HUES64 (cell line): ENCODE measurements at regions not wholly inside any gene's neighbourhood (a gene's known extent, or its start where the extent isn't known, plus 50 kb on each side); places are given as distances from the start of the nearest gene placed in this dataset.

Experiments
- H3K27ac ChIP-seq: 2 replicates; pipeline ENCODE4 v1.7.0; 2013; ENCODE audit warnings: low read depth, low read length, inconsistent platforms
- H3K27me3 ChIP-seq: 2 replicates; pipeline ENCODE4 v1.6.1; 2013; ENCODE audit warnings: mild to moderate bottlenecking, low read length; ENCODE audit not compliant: insufficient read depth
- H3K36me3 ChIP-seq: 2 replicates; pipeline ENCODE4 v1.6.1; 2013; ENCODE audit warnings: mild to moderate bottlenecking, low read length; ENCODE audit not compliant: insufficient read depth
- H3K4me1 ChIP-seq: 2 replicates; pipeline ENCODE4 v1.6.1; 2013; ENCODE audit warnings: mild to moderate bottlenecking, low read length, moderate library complexity; ENCODE audit not compliant: insufficient read depth
- H3K4me3 ChIP-seq: 2 replicates; pipeline ENCODE4 v1.5.1; 2013; ENCODE audit warnings: mild to moderate bottlenecking, low read length, moderate library complexity
- H3K9ac ChIP-seq: 2 replicates; pipeline ENCODE4 v1.6.1; 2013; ENCODE audit warnings: mild to moderate bottlenecking, low read depth, low read length
- H3K9me3 ChIP-seq: 2 replicates; pipeline ENCODE4 v1.6.1; 2013; ENCODE audit warnings: low read depth, low read length; ENCODE audit not compliant: insufficient read depth
- WGBS: fragments of 150-250, 120-280 bp; methylation state at CpG from one replicate; pipeline ENCODE4 v1.1.7; 2013; ENCODE audit warnings: missing lambda C conversion rate; 5-methylcytosine and 5-hydroxymethylcytosine counted together

- Histone ChIP-seq H3K4me3 (no peak overlapping the region), H3K27ac (no peak overlapping the region), H3K9me3 (no peaks in the 10 kb centered on the region), H3K36me3 (no peaks in the 10 kb centered on the region), H3K4me1 (no peaks in the 10 kb centered on the region), H3K9ac (no peak overlapping the region), H3K27me3 (no peaks in the 10 kb centered on the region)
- 65% methylated on average over 8 of the region's 8 CpGs for WGBS
Measured at GRCh38 chr5:2989517-2989916, 238.0 kb upstream of the IRX2 start.

- no peaks in the 10 kb centered on the region for H3K4me1 ChIP-seq
- no peaks in the 10 kb centered on the region for H3K27me3 ChIP-seq
- H3K9ac ChIP-seq = no peak overlapping the region
- no peaks in the 10 kb centered on the region for H3K36me3 ChIP-seq
- 96% methylated on average over 5 of the region's 5 CpGs for WGBS
- H3K9me3 ChIP-seq = no peaks in the 10 kb centered on the region
- H3K4me3 ChIP-seq = no peak overlapping the region
- H3K27ac ChIP-seq = no peak overlapping the region
Measured at GRCh38 chr5:2986301-2986700, 234.8 kb upstream of the IRX2 start.

GRCh38 chr5:2985718-2986117 lies 234.2 kb upstream of the IRX2 start:
- Histone ChIP-seq H3K4me3 (no peak overlapping the region), H3K36me3 (no peaks in the 10 kb centered on the region), H3K27me3 (no peaks in the 10 kb centered on the region), H3K4me1 (no peaks in the 10 kb centered on the region), H3K9me3 (no peaks in the 10 kb centered on the region), H3K27ac (no peak overlapping the region), H3K9ac (no peak overlapping the region)
- 93% methylated on average over 3 of the region's 3 CpGs for WGBS

GRCh38 chr5:2983583-2984300 lies 232.3 kb upstream of the IRX2 start:
- no peaks in the 10 kb centered on the region for H3K36me3 ChIP-seq
- no peak overlapping the region for H3K27ac ChIP-seq
- no peaks in the 10 kb centered on the region for H3K4me1 ChIP-seq
- H3K9me3 ChIP-seq = no peaks in the 10 kb centered on the region
- no peak overlapping the region for H3K9ac ChIP-seq
- H3K4me3 ChIP-seq = no peak overlapping the region
- no peaks in the 10 kb centered on the region for H3K27me3 ChIP-seq
- 92% methylated on average over 13 of the region's 13 CpGs for WGBS

GRCh38 chr5:2981652-2982051 lies 230.2 kb upstream of the IRX2 start:
- H3K27ac ChIP-seq = no peak overlapping the region
- H3K4me3 ChIP-seq = no peak overlapping the region
- no peak overlapping the region for H3K9ac ChIP-seq
- WGBS = 94% methylated on average over 9 of the region's 9 CpGs
- H3K4me1 ChIP-seq = no peaks in the 10 kb centered on the region
- H3K36me3 ChIP-seq = no peaks in the 10 kb centered on the region
- 0 out of 2 replicates have a peak, but pooled peaks cover 4% of the 10 kb centered on the region for H3K9me3 ChIP-seq
- H3K27me3 ChIP-seq = no peaks in the 10 kb centered on the region

- no peak overlapping the region for H3K4me3 ChIP-seq
- H3K36me3 ChIP-seq = no peaks in the 10 kb centered on the region
- H3K9me3 ChIP-seq = peaks cover 9% of the 10 kb centered on the region; the same call in 1 of the 2 replicates
- H3K27ac ChIP-seq = no peak overlapping the region
- H3K4me1 ChIP-seq = no peaks in the 10 kb centered on the region
- WGBS = 93% methylated on average over 9 of the region's 9 CpGs
- H3K9ac ChIP-seq = no peak overlapping the region
- H3K27me3 ChIP-seq = no peaks in the 10 kb centered on the region
Measured at GRCh38 chr5:2981035-2981434, 229.6 kb upstream of the IRX2 start.

- no peaks in the 10 kb centered on the region for H3K36me3 ChIP-seq
- H3K4me3 ChIP-seq = no peak overlapping the region
- 93% methylated on average over 2 of the region's 2 CpGs for WGBS
- no peaks in the 10 kb centered on the region for H3K27me3 ChIP-seq
- H3K9ac ChIP-seq = no peak overlapping the region
- peaks cover 10% of the 10 kb centered on the region; the same call in 1 of the 2 replicates for H3K9me3 ChIP-seq
- H3K27ac ChIP-seq = no peak overlapping the region
- H3K4me1 ChIP-seq = no peaks in the 10 kb centered on the region
Measured at GRCh38 chr5:2960294-2960693, 208.8 kb upstream of the IRX2 start.

GRCh38 chr5:2958976-2959375 lies 207.5 kb upstream of the IRX2 start:
- H3K4me1 ChIP-seq = no peaks in the 10 kb centered on the region
- H3K9me3 ChIP-seq = peaks cover 10% of the 10 kb centered on the region; the same call in 1 of the 2 replicates
- H3K27ac ChIP-seq = no peak overlapping the region
- H3K4me3 ChIP-seq = no peak overlapping the region
- H3K9ac ChIP-seq = no peak overlapping the region
- 92% methylated on average over 2 of the region's 2 CpGs for WGBS
- no peaks in the 10 kb centered on the region for H3K36me3 ChIP-seq
- H3K27me3 ChIP-seq = no peaks in the 10 kb centered on the region

- Histone ChIP-seq H3K4me3 (no peak overlapping the region), H3K27me3 (no peaks in the 10 kb centered on the region), H3K4me1 (no peaks in the 10 kb centered on the region), H3K27ac (no peak overlapping the region), H3K9ac (no peak overlapping the region), H3K36me3 (no peaks in the 10 kb centered on the region), H3K9me3 (no peaks in the 10 kb centered on the region)
- WGBS = 74% methylated on average over 3 of the region's 3 CpGs
Measured at GRCh38 chr5:2948875-2949274, 197.4 kb upstream of the IRX2 start.

- Histone ChIP-seq H3K36me3 (no peaks in the 10 kb centered on the region), H3K4me3 (no peak overlapping the region), H3K27me3 (no peaks in the 10 kb centered on the region), H3K9me3 (peaks cover 6% of the 10 kb centered on the region; the same call in 1 of the 2 replicates), H3K27ac (no peak overlapping the region), H3K9ac (no peak overlapping the region), H3K4me1 (no peaks in the 10 kb centered on the region)
- 90% methylated on average over 6 of the region's 6 CpGs for WGBS
Measured at GRCh38 chr5:2946315-2946714, 194.8 kb upstream of the IRX2 start.

GRCh38 chr5:2936413-2936812 lies 184.9 kb upstream of the IRX2 start:
- Histone ChIP-seq H3K9ac (no peak overlapping the region), H3K4me1 (no peaks in the 10 kb centered on the region), H3K36me3 (no peaks in the 10 kb centered on the region), H3K27ac (no peak overlapping the region), H3K4me3 (no peak overlapping the region), H3K9me3 (peaks cover 9% of the 10 kb centered on the region), H3K27me3 (no peaks in the 10 kb centered on the region)
- WGBS = 86% methylated on average over 1 of the region's 4 CpGs

GRCh38 chr5:2929779-2930178 lies 178.3 kb upstream of the IRX2 start:
- Histone ChIP-seq H3K27ac (no peak overlapping the region), H3K36me3 (no peaks in the 10 kb centered on the region), H3K9me3 (no peaks in the 10 kb centered on the region), H3K4me1 (peaks cover 6% of the 10 kb centered on the region; the same call in 1 of the 2 replicates), H3K4me3 (no peak overlapping the region), H3K9ac (no peak overlapping the region), H3K27me3 (no peaks in the 10 kb centered on the region)
- 97% methylated on average over 10 of the region's 10 CpGs for WGBS
